ENCODE measurements at regions not wholly inside any gene's neighbourhood (a gene's known extent, or its start where the extent isn't known, plus 50 kb on each side); places are given as distances from the start of the nearest gene placed in this dataset.

GRCh38 chr2:56519806-56520205 lies 336.0 kb downstream of the CCDC85A start:
- no peak for TF ChIP-seq CTCF (IDR thresholded peaks at IDR 0.05)
- no peak for TF ChIP-seq POLR2A (IDR thresholded peaks at IDR 0.05)
